ENCODE measurements at regions not wholly inside any gene's neighbourhood (a gene's known extent, or its start where the extent isn't known, plus 50 kb on each side); places are given as distances from the start of the nearest gene placed in this dataset.

GRCh38 chr7:136677471-136678365, 190.7 kb upstream of the CHRM2 start:
- Histone ChIP-seq H3K14ac (replicated peaks; ENCODE audit: low read depth, low read length) (peak overlapping the region; percentile 40; the same call in 1 of the 2 replicates), H4K5ac (ENCODE audit: low read depth, low read length) (peak overlapping the region; percentile 86; the same call in 1 of the 2 replicates), H3K4me2 (ENCODE audit: low read depth, low read length) (peak overlapping the region; percentile 3; the same call in 1 of the 2 replicates), H3K9me3 (ENCODE audit: control insufficient read depth, insufficient read depth, low read length) (peaks cover 3% of the 10 kb centered on the region; the same call in 1 of the 2 replicates), H2BK120ac (ENCODE audit: low read depth, low read length) (peak overlapping the region; percentile 80), H3K9ac (ENCODE audit: low read depth, low read length) (peak overlapping the region; percentile 24; the same call in 1 of the 2 replicates), H3K27me3 (ENCODE audit: control insufficient read depth, insufficient read depth, low read length) (no peaks in the 10 kb centered on the region; the same call in 1 of the 2 replicates), H3K9me1 (ENCODE audit: insufficient read depth, low read length) (peaks cover 7% of the 10 kb centered on the region; the same call in 1 of the 2 replicates), H2AFZ (replicated peaks; ENCODE audit: low read length, poor library complexity) (peak overlapping the region; percentile 94), H2BK5ac (ENCODE audit: low read depth, low read length, poor library complexity, severe bottlenecking) (peak overlapping the region; percentile 82), H2BK15ac (ENCODE audit: low read depth, low read length) (peak overlapping the region; percentile 26; the same call in 1 of the 3 replicates), H2AK5ac (ENCODE audit: low read depth, low read length) (peak overlapping the region; percentile 40; the same call in 1 of the 2 replicates), H3K23ac (ENCODE audit: low read depth, low read length) (no peak overlapping the region; the same call in 1 of the 2 replicates), H3K18ac (ENCODE audit: low read depth, low read length) (peak overlapping the region; percentile 74; the same call in 1 of the 2 replicates), H2AK9ac (replicated peaks; ENCODE audit: low read depth, low read length, poor library complexity) (peak overlapping the region; percentile 66), H3K4me3 (ENCODE audit: insufficient read depth, low read depth, low read length) (no peak overlapping the region), H4K20me1 (ENCODE audit: insufficient read depth, low read length) (no peaks in the 10 kb centered on the region), H3K4me1 (ENCODE audit: control insufficient read depth, insufficient read depth, low read length) (peaks cover 5% of the 10 kb centered on the region), H4K91ac (ENCODE audit: insufficient read depth, low read depth, low read length) (peak overlapping the region; percentile 36; the same call in 1 of the 2 replicates), H3K4ac (ENCODE audit: low read depth, low read length) (peak overlapping the region; percentile 53), H2BK20ac (ENCODE audit: low read depth, low read length) (peak overlapping the region; percentile 82), H3K36me3 (ENCODE audit: control insufficient read depth, insufficient read depth, low read length) (no peaks in the 10 kb centered on the region), H4K8ac (ENCODE audit: low read depth in 2 of 2, low read length in 2 of 2) (peak overlapping the region; percentile 69 to 88), H3K79me1 (ENCODE audit: low read depth in 1 of 2, low read length in 2 of 2) (no peaks in the 10 kb centered on the region), H3K27ac (ENCODE audit: insufficient read depth, low read length) (peak overlapping the region; percentile 27), H3K56ac (ENCODE audit: extremely low read depth, insufficient read depth, low read length) (no peak overlapping the region)
- dilution Hi-C loops (cut with HindIII; ENCODE audit: low sequenced_read_pairs, unreplicated experiment): no loop called here
- ATAC-seq (ENCODE audit: low read depth): peak; percentile 82
- DNase-seq: peak; percentile 63
- in situ Hi-C loops (cut with MboI; ENCODE audit: low sequenced_read_pairs): loop anchor here (25.0 kb wide), 1 partner anchor 935 kb away; no protein-coding TSS in a partner anchor
- 67% methylated on average over 6 of the region's 9 CpGs; no CpG with 5 or more reads in 1 of the 2 experiments for WGBS, 2 experiments (ENCODE audit: extremely low coverage in 2 of 2, insufficient read length in 1 of 2)
- intact Hi-C loops (cut with micrococcal nuclease): no loop called here
- BruUV-seq (replicated peaks): no TSS peak
- TF ChIP-seq BHLHE40 (IDR thresholded peaks at IDR 0.05; ENCODE audit: low read depth, low read length): no peak
- TF ChIP-seq MAZ (IDR thresholded peaks at IDR 0.05; ENCODE audit: borderline replicate concordance, low read depth, low read length): no peak
- TF ChIP-seq SMC3 (IDR thresholded peaks at IDR 0.05; ENCODE audit: low read depth, low read length): no peak
- no peak for TF ChIP-seq MAFK (IDR thresholded peaks at IDR 0.05; ENCODE audit: low read depth, low read length)
- TF ChIP-seq RAD21 (IDR thresholded peaks at IDR 0.05; ENCODE audit: low read length): no peak
- no peak for TF ChIP-seq FOS (IDR thresholded peaks at IDR 0.05; ENCODE audit: low read depth, low read length)
- TF ChIP-seq RFX5 (IDR thresholded peaks at IDR 0.05; ENCODE audit: low read depth, low read length): no peak
- no peak for TF ChIP-seq USF2 (IDR thresholded peaks at IDR 0.05; ENCODE audit: low read depth, low read length)
- TF ChIP-seq CEBPB (IDR thresholded peaks at IDR 0.05; ENCODE audit: low read depth, low read length): no peak
- TF ChIP-seq MXI1 (IDR thresholded peaks at IDR 0.05; ENCODE audit: borderline replicate concordance, low read depth, low read length): no peak
- ChIA-PET CTCF (no interaction called here), POLR2A (ENCODE audit: unreplicated experiment) (no interaction called here)
